ENCODE measurements at regions not wholly inside any gene's neighbourhood (a gene's known extent, or its start where the extent isn't known, plus 50 kb on each side); places are given as distances from the start of the nearest gene placed in this dataset.
"Not testable (repeated sequence)": the region's sequence is repeated elsewhere in the genome, so short reads cannot be mapped to it uniquely, and the experiment has no call there.

DNA sequence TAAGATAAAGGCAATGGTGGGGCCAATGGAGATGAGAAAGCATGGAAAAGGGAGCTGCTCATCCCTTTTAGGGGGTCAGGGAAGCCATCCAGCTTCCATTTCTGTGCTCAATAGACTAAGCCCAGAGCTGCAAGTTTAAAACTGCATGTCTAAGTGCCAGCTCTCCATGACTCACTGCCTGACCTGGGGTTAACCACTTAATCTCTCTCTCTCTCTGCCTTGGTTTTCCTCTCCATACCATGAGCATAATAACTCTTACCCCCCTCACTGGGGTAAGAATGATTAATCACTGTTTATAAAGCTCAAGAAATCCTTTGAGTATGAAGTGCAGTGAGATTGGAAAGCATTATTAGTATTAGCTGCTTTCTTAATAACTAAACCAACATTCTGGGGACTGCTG lies 1382.4 kb upstream of the WWC1 start:
- Histone ChIP-seq H3K27me3 (no peaks in the 10 kb centered on the region), H3K4me3 (ENCODE audit: low read depth, low read length) (no peak overlapping the region), H3K36me3 (no peaks in the 10 kb centered on the region), H3K4me1 (no peaks in the 10 kb centered on the region), H3K9me3 (no peaks in the 10 kb centered on the region; the same call in 1 of the 2 replicates)
- TF ChIP-seq CTCF (IDR thresholded peaks at IDR 0.05; ENCODE audit: low read depth, low read length): no peak
- no peak for DNase-seq

- Histone ChIP-seq H3K4me3 (ENCODE audit: low read depth, low read length) (no peak overlapping the region), H3K9me3 (no peaks in the 10 kb centered on the region; the same call in 1 of the 2 replicates), H3K36me3 (no peaks in the 10 kb centered on the region), H3K27me3 (no peaks in the 10 kb centered on the region), H3K4me1 (no peaks in the 10 kb centered on the region)
- TF ChIP-seq CTCF (IDR thresholded peaks at IDR 0.05; ENCODE audit: low read depth, low read length): no peak
- DNase-seq: no peak
Observed at GRCh38 chr5:166909926-166910325, 1381.5 kb upstream of the WWC1 start.

GRCh38 chr5:166910995-166911394 lies 1380.5 kb upstream of the WWC1 start:
- no peaks in the 10 kb centered on the region for H3K27me3 ChIP-seq
- H3K9me3 ChIP-seq: no peaks in the 10 kb centered on the region; the same call in 1 of the 2 replicates
- no peaks in the 10 kb centered on the region for H3K4me1 ChIP-seq
- no peaks in the 10 kb centered on the region for H3K36me3 ChIP-seq
- no peak for DNase-seq
- TF ChIP-seq CTCF (IDR thresholded peaks at IDR 0.05; ENCODE audit: low read depth, low read length): no peak
- no peak overlapping the region for H3K4me3 ChIP-seq (ENCODE audit: low read depth, low read length)

DNA sequence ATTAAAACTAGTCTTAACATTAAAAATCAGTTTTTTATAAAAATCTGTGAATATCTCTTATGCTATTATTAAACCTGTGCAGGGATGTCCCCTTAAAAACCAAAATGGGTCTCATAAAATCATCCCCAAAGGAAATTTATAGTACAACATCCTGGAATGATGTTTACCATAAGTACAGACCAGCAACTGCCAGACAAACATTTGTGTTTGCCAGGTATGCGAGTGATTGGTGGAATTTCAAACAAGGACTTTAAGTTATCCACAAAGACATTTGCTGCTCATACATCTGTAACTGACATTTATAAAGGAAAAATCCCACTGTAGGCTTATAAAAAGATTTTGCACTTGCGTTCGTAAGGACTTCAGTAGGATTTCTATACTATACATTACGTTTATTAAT lies 1375.4 kb upstream of the WWC1 start:
- H3K4me1 ChIP-seq: no peaks in the 10 kb centered on the region

DNA sequence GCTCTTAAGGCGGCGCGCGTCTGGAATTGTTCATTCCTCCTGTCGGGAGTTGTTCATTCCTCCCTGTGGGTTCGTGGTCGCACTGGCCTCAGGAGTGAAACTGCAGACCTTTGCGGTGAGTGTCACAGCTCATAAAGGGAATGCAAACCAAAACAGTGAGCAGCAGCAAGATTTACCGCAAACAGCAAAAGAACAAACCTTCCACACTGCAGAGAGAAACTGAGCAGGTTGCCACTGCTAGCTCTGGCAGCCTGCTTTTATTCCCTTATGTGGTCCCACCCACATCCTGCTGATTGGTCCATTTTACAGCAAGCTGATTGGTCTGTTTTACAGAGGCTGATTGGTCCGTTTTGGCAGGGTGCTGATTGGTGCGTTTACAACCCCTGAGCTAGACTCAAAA lies 1365.3 kb upstream of the WWC1 start:
- no peak for TF ChIP-seq CTCF (IDR thresholded peaks at IDR 0.05; ENCODE audit: low read depth, low read length)
- Histone ChIP-seq H3K4me3 (ENCODE audit: low read depth, low read length) (no peak overlapping the region), H3K4me1 (no peaks in the 10 kb centered on the region), H3K36me3 (no peaks in the 10 kb centered on the region), H3K27me3 (no peaks in the 10 kb centered on the region), H3K9me3 (peaks cover 3% of the 10 kb centered on the region; the same call in 1 of the 2 replicates)
- no peak for DNase-seq

More for the DNA sequence above, 1375.4 kb upstream of the WWC1 start:
- TF ChIP-seq CTCF (IDR thresholded peaks at IDR 0.05; ENCODE audit: low read depth, low read length): no peak
- Histone ChIP-seq H3K36me3 (no peaks in the 10 kb centered on the region), H3K4me3 (ENCODE audit: low read depth, low read length) (no peak overlapping the region), H3K27me3 (no peaks in the 10 kb centered on the region), H3K9me3 (no peaks in the 10 kb centered on the region; the same call in 1 of the 2 replicates)
- DNase-seq: no peak

DNA sequence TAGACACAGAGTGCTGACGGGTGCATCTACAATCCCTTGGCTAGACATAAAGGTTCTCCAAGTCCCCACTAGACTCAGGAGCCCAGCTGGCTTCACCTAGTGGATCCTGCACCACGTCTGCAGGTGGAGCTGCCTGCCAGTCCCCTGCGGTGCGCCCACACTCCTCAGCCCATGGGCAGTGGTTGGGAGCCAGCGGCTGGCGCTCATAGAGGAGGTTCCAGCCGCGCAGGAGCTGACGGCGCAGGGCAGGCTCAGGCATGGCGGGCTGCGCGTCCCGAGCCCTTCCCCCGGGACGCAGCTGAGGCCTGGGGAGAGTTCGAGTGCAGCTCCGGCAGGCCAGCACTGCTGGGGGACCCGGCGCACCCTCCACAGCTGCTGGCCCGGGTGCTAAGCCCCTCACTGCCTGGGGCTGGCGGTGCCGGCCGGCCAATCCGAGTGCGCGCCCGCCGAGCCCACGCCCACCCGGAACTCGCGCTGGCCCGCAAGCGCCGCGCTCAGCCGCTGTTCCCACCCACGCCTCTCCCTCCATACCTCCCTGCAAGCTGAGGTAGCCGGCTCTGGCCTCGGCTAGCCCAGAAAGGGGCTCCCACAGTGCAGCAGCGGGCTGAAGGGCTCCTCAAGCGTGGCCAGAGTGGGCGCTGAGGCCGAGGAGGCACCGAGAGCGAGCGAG lies 1364.5 kb upstream of the WWC1 start:
- H3K36me3 ChIP-seq; H3K4me3 ChIP-seq (ENCODE audit: low read depth, low read length); DNase-seq; H3K27me3 ChIP-seq; H3K9me3 ChIP-seq; H3K4me1 ChIP-seq: not testable (repeated sequence)

Data from BE2C (cell line).